Coronary artery (tissue), 2 donors: ENCODE measurements at regions not wholly inside any gene's neighbourhood (a gene's known extent, or its start where the extent isn't known, plus 50 kb on each side); places are given as distances from the start of the nearest gene placed in this dataset.
A peak's percentile ranks its signal among the peaks of the same experiment; 100 is the strongest.
"Not testable (repeated sequence)": the region's sequence is repeated elsewhere in the genome, so short reads cannot be mapped to it uniquely, and the experiment has no call there.

Experiments
- DNase-seq: peaks from one replicate; pipeline ENCODE4 v3.0.0-alpha.2; 2017; ENCODE audit warnings: low spot score
- H3K27ac ChIP-seq, 2 donors: fragments of 200-600 bp; sonication (generic); one replicate each; pipeline ENCODE4 v1.5.1; 2016 to 2019
- H3K4me3 ChIP-seq: fragments of 200-600 bp; sonication (generic); 2 replicates; pipeline ENCODE4 v1.5.1; 2016; ENCODE audit warnings: mild to moderate bottlenecking, moderate library complexity
- TF ChIP-seq, protein P1 (sequence below): fragments of 200-600 bp; sonication (generic); IDR thresholded peaks from one replicate; pipeline ENCODE4 v1.5.1; 2019; ENCODE audit warnings: antibody characterized with exemption

DNA sequence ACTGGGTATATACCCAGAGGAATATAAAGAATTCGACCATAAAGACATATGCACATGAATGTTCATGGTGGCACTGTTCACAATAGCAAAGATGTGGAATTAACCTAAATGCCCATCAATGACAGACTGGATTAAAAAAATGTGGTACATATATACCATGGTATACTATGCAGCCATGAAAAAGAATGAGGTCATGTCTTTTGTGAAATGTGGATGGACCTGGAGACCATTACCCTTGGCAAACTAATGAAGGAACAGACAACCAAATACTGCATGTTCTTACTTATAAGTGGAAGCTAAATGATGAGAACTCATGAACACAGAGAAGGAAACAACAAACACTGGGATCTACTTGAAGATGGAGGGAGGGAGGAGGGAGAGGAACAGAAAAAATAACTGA, 186.7 kb upstream of the SSTR4 start:
- no peak overlapping the region for H3K27ac ChIP-seq
- H3K4me3 ChIP-seq = no peak overlapping the region
- TF ChIP-seq, protein P1, sequence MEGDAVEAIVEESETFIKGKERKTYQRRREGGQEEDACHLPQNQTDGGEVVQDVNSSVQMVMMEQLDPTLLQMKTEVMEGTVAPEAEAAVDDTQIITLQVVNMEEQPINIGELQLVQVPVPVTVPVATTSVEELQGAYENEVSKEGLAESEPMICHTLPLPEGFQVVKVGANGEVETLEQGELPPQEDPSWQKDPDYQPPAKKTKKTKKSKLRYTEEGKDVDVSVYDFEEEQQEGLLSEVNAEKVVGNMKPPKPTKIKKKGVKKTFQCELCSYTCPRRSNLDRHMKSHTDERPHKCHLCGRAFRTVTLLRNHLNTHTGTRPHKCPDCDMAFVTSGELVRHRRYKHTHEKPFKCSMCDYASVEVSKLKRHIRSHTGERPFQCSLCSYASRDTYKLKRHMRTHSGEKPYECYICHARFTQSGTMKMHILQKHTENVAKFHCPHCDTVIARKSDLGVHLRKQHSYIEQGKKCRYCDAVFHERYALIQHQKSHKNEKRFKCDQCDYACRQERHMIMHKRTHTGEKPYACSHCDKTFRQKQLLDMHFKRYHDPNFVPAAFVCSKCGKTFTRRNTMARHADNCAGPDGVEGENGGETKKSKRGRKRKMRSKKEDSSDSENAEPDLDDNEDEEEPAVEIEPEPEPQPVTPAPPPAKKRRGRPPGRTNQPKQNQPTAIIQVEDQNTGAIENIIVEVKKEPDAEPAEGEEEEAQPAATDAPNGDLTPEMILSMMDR = no peak
- DNase-seq = no peak

DNA sequence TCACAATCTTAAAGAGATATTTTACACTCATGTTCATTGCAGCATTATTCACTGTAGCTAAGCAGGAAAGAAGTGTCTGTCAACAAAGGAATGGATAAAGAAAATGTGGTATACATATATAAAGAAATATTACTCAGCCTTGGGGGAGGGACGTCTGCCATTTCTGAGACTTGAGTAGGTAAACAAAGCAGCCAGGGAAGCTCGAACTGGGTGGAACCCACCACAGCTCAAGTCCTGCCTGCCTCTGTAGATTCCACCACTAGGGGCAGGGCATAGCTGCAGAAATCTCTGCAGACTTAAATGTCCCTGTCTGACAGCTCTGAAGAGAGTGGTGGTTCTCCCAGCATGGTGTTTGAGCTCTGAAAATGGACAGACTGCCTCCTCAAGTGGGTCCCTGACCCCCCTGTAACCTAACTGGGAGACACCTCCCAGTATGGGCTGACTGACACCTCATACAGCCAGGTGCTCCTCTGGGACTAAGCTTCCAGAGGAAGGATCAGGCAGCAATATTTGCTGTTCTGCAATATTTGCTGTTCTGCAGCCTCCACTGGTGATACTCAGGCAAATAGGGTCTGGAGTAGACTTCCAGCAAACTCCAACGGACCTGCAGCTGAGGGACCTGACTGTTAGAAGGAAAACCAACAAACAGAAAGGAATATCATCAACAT, 183.3 kb upstream of the SSTR4 start:
- not testable (repeated sequence) for H3K27ac ChIP-seq, H3K4me3 ChIP-seq, DNase-seq
- TF ChIP-seq, protein P1 = peak; percentile 39

DNA sequence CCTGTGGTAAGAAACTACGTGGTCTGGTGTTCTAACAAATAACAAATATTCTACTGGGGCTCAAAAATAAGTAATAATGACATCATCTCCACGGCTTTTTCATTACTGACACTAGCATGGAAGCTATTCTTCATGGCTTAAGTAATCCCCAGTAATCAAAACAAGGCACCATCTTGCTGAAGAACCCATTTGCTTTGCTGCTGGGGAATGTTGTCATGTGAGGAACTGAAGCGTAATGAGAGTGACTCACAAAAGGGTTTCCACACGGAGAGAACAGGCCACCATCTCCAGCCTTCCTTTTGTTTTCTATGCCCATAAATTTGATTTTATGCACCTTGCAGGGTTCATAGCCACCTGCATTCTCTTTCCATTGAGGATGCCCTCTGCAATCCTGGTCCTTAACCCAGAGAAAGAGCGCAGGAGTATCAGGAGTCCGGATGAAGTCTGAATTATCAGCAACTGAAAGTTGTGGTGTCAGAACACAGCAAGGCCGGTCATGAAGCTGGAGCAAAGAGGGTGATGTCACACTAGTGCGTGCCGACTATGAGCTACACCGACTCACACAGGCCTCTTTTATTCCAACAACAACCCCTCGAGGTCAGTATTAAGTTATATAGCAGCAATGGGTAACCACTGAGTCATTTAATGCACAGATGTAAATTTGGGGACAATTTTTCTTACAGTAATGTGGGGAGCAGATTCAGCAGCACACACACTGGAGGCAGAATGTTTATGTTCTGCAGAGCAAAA, 173.7 kb upstream of the SSTR4 start:
- TF ChIP-seq, protein P1 = no peak
- Histone ChIP-seq H3K27ac (peak overlapping the region in 1 of 2 donors; percentile 16), H3K4me3 (no peak overlapping the region)
- DNase-seq = no peak

DNA sequence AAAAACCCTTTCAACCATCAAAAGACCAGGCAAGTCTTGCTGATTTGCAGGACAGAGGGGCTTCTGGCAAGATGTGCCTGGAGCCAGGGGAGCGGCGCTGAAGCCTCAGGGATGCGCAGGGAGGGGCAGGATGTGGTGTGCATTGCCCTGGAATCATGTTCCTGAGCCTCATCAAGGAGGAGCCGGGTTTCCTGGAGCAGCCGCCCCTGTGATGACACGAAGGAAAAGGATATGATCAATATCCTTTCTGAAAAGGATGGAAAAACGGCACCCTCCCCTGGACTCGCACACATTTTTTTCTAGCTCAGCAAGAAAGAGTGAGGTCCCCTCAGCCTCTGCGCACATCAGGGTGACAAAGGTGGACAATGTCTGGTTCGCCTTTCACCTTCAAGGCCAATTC, 173.1 kb upstream of the SSTR4 start:
- Histone ChIP-seq H3K27ac (peak overlapping the region in 1 of 2 donors; percentile 36), H3K4me3 (no peak overlapping the region)
- no peak for DNase-seq
- TF ChIP-seq, protein P1 = no peak

DNA sequence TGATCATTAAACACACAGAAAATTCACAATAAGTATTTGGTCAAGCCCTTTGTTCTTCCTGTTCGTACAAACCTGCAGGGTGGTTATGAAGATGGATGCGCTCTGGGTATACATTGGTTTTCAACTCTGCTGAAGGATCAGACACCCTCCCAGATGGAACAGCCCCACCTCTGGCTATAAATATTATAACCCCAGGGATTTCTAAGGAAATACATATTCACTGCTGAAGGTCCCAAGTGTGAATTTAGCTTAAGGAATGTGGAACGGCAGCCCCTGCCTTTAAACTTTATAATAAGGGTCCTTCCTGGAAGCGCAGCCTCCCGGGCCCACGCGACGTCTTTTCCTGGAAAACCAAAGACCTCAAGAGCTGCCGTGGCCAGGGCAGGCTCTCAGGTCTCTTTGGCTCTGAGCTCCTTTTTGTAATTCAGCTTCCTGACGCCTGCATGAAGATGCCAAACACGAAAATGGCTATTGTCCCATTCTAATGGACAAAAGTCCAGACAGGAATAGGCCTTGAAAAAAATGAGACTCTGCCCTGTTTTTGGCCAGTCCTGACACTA, 172.4 kb upstream of the SSTR4 start:
- H3K27ac ChIP-seq = no peak overlapping the region
- no peak overlapping the region for H3K4me3 ChIP-seq
- TF ChIP-seq, protein P1 = no peak
- DNase-seq = no peak

DNA sequence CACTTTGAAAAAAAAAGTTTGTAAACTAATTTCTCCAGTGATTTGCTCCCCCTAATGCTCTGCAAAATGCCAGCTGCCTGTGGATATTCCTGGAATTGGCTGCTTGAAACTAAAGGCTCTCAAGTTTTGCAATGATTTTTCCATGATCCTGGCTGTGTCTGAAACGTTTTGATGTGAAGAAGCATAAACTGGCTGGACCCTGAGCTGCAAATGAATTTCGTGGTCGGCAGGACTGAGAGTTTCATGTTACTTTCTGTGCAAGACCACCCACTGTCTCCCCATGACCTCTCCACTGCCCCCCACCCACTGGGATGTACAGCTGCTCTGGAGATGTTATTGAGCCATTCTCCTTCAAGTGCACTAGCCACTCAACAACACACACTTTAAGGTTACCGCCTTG, 171.3 kb upstream of the SSTR4 start:
- no peak overlapping the region for H3K4me3 ChIP-seq
- H3K27ac ChIP-seq = no peak overlapping the region
- TF ChIP-seq, protein P1 = no peak
- no peak for DNase-seq
